ENCODE measurements at regions not wholly inside any gene's neighbourhood (a gene's known extent, or its start where the extent isn't known, plus 50 kb on each side); places are given as distances from the start of the nearest gene placed in this dataset.

GRCh38 chr1:193335806-193336428 lies 149.5 kb upstream of the B3GALT2 start:
- TF ChIP-seq CTCF (IDR thresholded peaks at IDR 0.05) (no peak), POLR2A (IDR thresholded peaks at IDR 0.05) (no peak), EP300 (IDR thresholded peaks at IDR 0.05) (no peak)
